Stomach (tissue), 4 donors: ENCODE measurements at regions not wholly inside any gene's neighbourhood (a gene's known extent, or its start where the extent isn't known, plus 50 kb on each side); places are given as distances from the start of the nearest gene placed in this dataset.

ENCODE experiments used
- CTCF ChIP-seq, 7 experiments: fragments of 450-650 bp in 4 of 7; fragments of 200-600 bp in 3 of 7; sonication (generic) in 3 of 7; IDR thresholded peaks; one replicate each; pipeline ENCODE4 v1.5.1; 2016 to 2019; ENCODE audit warnings: antibody characterized with exemption in 7 of 7, control low read depth in 2 of 7, mild to moderate bottlenecking in 1 of 7
- EP300 ChIP-seq: sonication (generic); formaldehyde crosslinking; IDR thresholded peaks from one replicate; pipeline ENCODE4 v1.6.1; 2017; ENCODE audit warnings: antibody characterized with exemption
- POLR2AphosphoS5 ChIP-seq, 3 donors: sonication (generic); formaldehyde crosslinking; IDR thresholded peaks; one replicate each; pipeline ENCODE4 v1.6.1; 2016; ENCODE audit warnings: antibody characterized with exemption in 3 of 3

GRCh38 chr11:69938206-69938605 is 119.0 kb upstream of the FGF3 start:
- TF ChIP-seq EP300, result no peak
- no peak for TF ChIP-seq CTCF (IDR thresholded peaks at IDR 0.05)
- no peak for TF ChIP-seq POLR2AphosphoS5 (IDR thresholded peaks at IDR 0.05)
